ENCODE measurements at regions not wholly inside any gene's neighbourhood (a gene's known extent, or its start where the extent isn't known, plus 50 kb on each side); places are given as distances from the start of the nearest gene placed in this dataset.

GRCh38 chr3:89974903-89975519 lies 867.6 kb downstream of the EPHA3 start:
- TF ChIP-seq ATF2 (tag by site-specific recombination; IDR thresholded peaks at IDR 0.05; ENCODE audit: low read depth), result 0 out of 2 replicates have a peak, but pooled peaks have one; percentile 16
- TF ChIP-seq ZNF37A (tag by site-specific recombination; IDR thresholded peaks at IDR 0.05), result no peak
- H3K4me3 ChIP-seq (ENCODE audit: low read depth, low read length), result no peak overlapping the region
- H3K9me3 ChIP-seq (ENCODE audit: control insufficient read depth, insufficient read depth, low read depth, low read length), result no peaks in the 10 kb centered on the region
- no peaks in the 10 kb centered on the region for H3K4me1 ChIP-seq (ENCODE audit: control insufficient read depth, insufficient read depth, low read length)
- no peaks in the 10 kb centered on the region for H3K36me3 ChIP-seq (ENCODE audit: control insufficient read depth in 2 of 2, insufficient read depth in 1 of 2, low read length in 2 of 2)
- CTCF ChIA-PET, result no interaction called here
- POLR2A ChIA-PET, result no interaction called here
- H3K27ac ChIP-seq (ENCODE audit: extremely low read depth, low read depth, low read length), result no peak overlapping the region

- Histone ChIP-seq H3K36me3 (ENCODE audit: control insufficient read depth in 2 of 2, insufficient read depth in 1 of 2, low read length in 2 of 2) (no peaks in the 10 kb centered on the region), H3K27ac (ENCODE audit: extremely low read depth, low read depth, low read length) (no peak overlapping the region), H3K4me1 (ENCODE audit: control insufficient read depth, insufficient read depth, low read length) (no peaks in the 10 kb centered on the region), H3K4me3 (ENCODE audit: low read depth, low read length) (no peak overlapping the region), H3K9me3 (ENCODE audit: control insufficient read depth, insufficient read depth, low read depth, low read length) (no peaks in the 10 kb centered on the region)
- ChIA-PET POLR2A (no interaction called here), CTCF (interaction anchor here (1.2 kb wide), 1 partner anchor 74 kb away, joined by 3 read pairs; no protein-coding TSS in a partner anchor)
- no peak for TF ChIP-seq REPIN1 (tag by site-specific recombination; IDR thresholded peaks at IDR 0.05; ENCODE audit: low read depth)
- peak; percentile 92 for TF ChIP-seq ATF2 (tag by site-specific recombination; IDR thresholded peaks at IDR 0.05; ENCODE audit: low read depth)
- TF ChIP-seq HIC1 (tag by site-specific recombination; IDR thresholded peaks at IDR 0.05), result no peak
- TF ChIP-seq ZNF398 (tag by site-specific recombination; IDR thresholded peaks at IDR 0.05), result no peak
Measured at GRCh38 chr3:89983449-89983848, 876.0 kb downstream of the EPHA3 start.

GRCh38 chr3:90005281-90005847 lies 897.9 kb downstream of the EPHA3 start:
- no peaks in the 10 kb centered on the region for H3K4me1 ChIP-seq (ENCODE audit: control insufficient read depth, insufficient read depth, low read length)
- CTCF ChIA-PET, result no interaction called here
- POLR2A ChIA-PET, result no interaction called here
- no peak overlapping the region for H3K27ac ChIP-seq (ENCODE audit: extremely low read depth, low read depth, low read length)
- no peak overlapping the region for H3K4me3 ChIP-seq (ENCODE audit: low read depth, low read length)
- no peaks in the 10 kb centered on the region for H3K36me3 ChIP-seq (ENCODE audit: control insufficient read depth in 2 of 2, insufficient read depth in 1 of 2, low read length in 2 of 2)
- no peaks in the 10 kb centered on the region for H3K9me3 ChIP-seq (ENCODE audit: control insufficient read depth, insufficient read depth, low read depth, low read length)
- TF ChIP-seq ZNF510 (tag by site-specific recombination; IDR thresholded peaks at IDR 0.05; ENCODE audit: insufficient replicate concordance), result no peak
- TF ChIP-seq ZIC2 (tag by site-specific recombination; IDR thresholded peaks at IDR 0.05), result no peak
- no peak for TF ChIP-seq KLF8 (tag by site-specific recombination; IDR thresholded peaks at IDR 0.05)
- TF ChIP-seq SALL2 (tag by site-specific recombination; IDR thresholded peaks at IDR 0.05; ENCODE audit: borderline replicate concordance), result no peak
- TF ChIP-seq HOXA7 (CRISPR knock-in tag; IDR thresholded peaks at IDR 0.05; ENCODE audit: borderline replicate concordance), result no peak
- no peak for TF ChIP-seq ZNF433 (tag by site-specific recombination; IDR thresholded peaks at IDR 0.05; ENCODE audit: low read depth)
- TF ChIP-seq ELK4 (IDR thresholded peaks at IDR 0.05; ENCODE audit: borderline replicate concordance, low read depth, low read length), result no peak
- no peak for TF ChIP-seq ZNF132 (tag by site-specific recombination; IDR thresholded peaks at IDR 0.05; ENCODE audit: borderline replicate concordance)
- TF ChIP-seq RBAK (tag by site-specific recombination; IDR thresholded peaks at IDR 0.05), result no peak
- TF ChIP-seq ZNF157 (tag by site-specific recombination; IDR thresholded peaks at IDR 0.05), result no peak
- no peak for TF ChIP-seq ZNF76 (tag by site-specific recombination; IDR thresholded peaks at IDR 0.05; ENCODE audit: borderline replicate concordance, low read depth)
- no peak for TF ChIP-seq ZSCAN4 (tag by site-specific recombination; IDR thresholded peaks at IDR 0.05)
- no peak for TF ChIP-seq ZFP37 (tag by site-specific recombination; IDR thresholded peaks at IDR 0.05)

Measured in HEK293 (cell line).